IPS-20b (cell line): ENCODE measurements at regions not wholly inside any gene's neighbourhood (a gene's known extent, or its start where the extent isn't known, plus 50 kb on each side); places are given as distances from the start of the nearest gene placed in this dataset.

ENCODE experiments used
- H3K27ac ChIP-seq: one replicate; pipeline ENCODE4 v1.5.1; 2013; ENCODE audit warnings: low read length
- H3K27me3 ChIP-seq: 2 replicates; pipeline ENCODE4 v1.6.1; 2013; ENCODE audit warnings: mild to moderate bottlenecking, low read length, inconsistent platforms; ENCODE audit not compliant: insufficient read depth
- H3K36me3 ChIP-seq: 2 replicates; pipeline ENCODE4 v1.6.1; 2013; ENCODE audit warnings: low read depth, mild to moderate bottlenecking, inconsistent platforms, low read length, moderate library complexity; ENCODE audit not compliant: insufficient read depth
- H3K4me1 ChIP-seq: 2 replicates; pipeline ENCODE4 v1.6.1; 2013; ENCODE audit warnings: mild to moderate bottlenecking, control low read depth, inconsistent platforms, low read length, moderate library complexity; ENCODE audit not compliant: insufficient read depth
- H3K4me3 ChIP-seq: 2 replicates; pipeline ENCODE4 v1.5.1; 2013; ENCODE audit warnings: mild to moderate bottlenecking, low read length, inconsistent platforms
- H3K9ac ChIP-seq: 2 replicates; pipeline ENCODE4 v1.6.1; 2013; ENCODE audit warnings: low read depth, mild to moderate bottlenecking, inconsistent platforms, low read length, moderate library complexity
- H3K9me3 ChIP-seq: 2 replicates; pipeline ENCODE4 v1.6.1; 2013; ENCODE audit warnings: mild to moderate bottlenecking, low read depth, low read length, inconsistent platforms; ENCODE audit not compliant: insufficient read depth

GRCh38 chr11:29781268-29781667 is 235.6 kb downstream of the KCNA4 start:
- H3K27ac ChIP-seq: no peak overlapping the region
- no peaks in the 10 kb centered on the region for H3K27me3 ChIP-seq
- no peak overlapping the region for H3K9ac ChIP-seq
- no peaks in the 10 kb centered on the region for H3K9me3 ChIP-seq
- H3K36me3 ChIP-seq: no peaks in the 10 kb centered on the region
- peaks cover 13% of the 10 kb centered on the region; the same call in 1 of the 2 replicates for H3K4me1 ChIP-seq
- H3K4me3 ChIP-seq: no peak overlapping the region

- peaks cover 13% of the 10 kb centered on the region; the same call in 1 of the 2 replicates for H3K4me1 ChIP-seq
- H3K27me3 ChIP-seq: no peaks in the 10 kb centered on the region
- no peak overlapping the region for H3K27ac ChIP-seq
- no peaks in the 10 kb centered on the region for H3K36me3 ChIP-seq
- no peak overlapping the region for H3K9ac ChIP-seq
- H3K9me3 ChIP-seq: no peaks in the 10 kb centered on the region
- no peak overlapping the region for H3K4me3 ChIP-seq
Observed at GRCh38 chr11:29780756-29781155, 236.1 kb downstream of the KCNA4 start.

GRCh38 chr11:29773656-29774264 is 243.1 kb downstream of the KCNA4 start:
- Histone ChIP-seq H3K9ac (no peak overlapping the region), H3K36me3 (no peaks in the 10 kb centered on the region), H3K4me1 (no peaks in the 10 kb centered on the region), H3K9me3 (peaks cover 13% of the 10 kb centered on the region; the same call in 1 of the 2 replicates), H3K27ac (no peak overlapping the region), H3K4me3 (no peak overlapping the region), H3K27me3 (no peaks in the 10 kb centered on the region)

GRCh38 chr11:29756871-29757270 is 260.0 kb downstream of the KCNA4 start:
- Histone ChIP-seq H3K27me3 (no peaks in the 10 kb centered on the region), H3K9me3 (no peaks in the 10 kb centered on the region), H3K4me3 (no peak overlapping the region), H3K9ac (no peak overlapping the region), H3K4me1 (no peaks in the 10 kb centered on the region), H3K36me3 (no peaks in the 10 kb centered on the region), H3K27ac (no peak overlapping the region)

- no peaks in the 10 kb centered on the region for H3K9me3 ChIP-seq
- H3K4me1 ChIP-seq: no peaks in the 10 kb centered on the region
- H3K27ac ChIP-seq: no peak overlapping the region
- no peaks in the 10 kb centered on the region for H3K27me3 ChIP-seq
- no peaks in the 10 kb centered on the region for H3K36me3 ChIP-seq
- H3K9ac ChIP-seq: no peak overlapping the region
- H3K4me3 ChIP-seq: no peak overlapping the region
Observed at GRCh38 chr11:29755474-29755873, 261.4 kb downstream of the KCNA4 start.

GRCh38 chr11:29751618-29752017 is 265.2 kb downstream of the KCNA4 start:
- Histone ChIP-seq H3K27ac (no peak overlapping the region), H3K36me3 (no peaks in the 10 kb centered on the region), H3K9ac (no peak overlapping the region), H3K9me3 (no peaks in the 10 kb centered on the region), H3K4me3 (no peak overlapping the region), H3K4me1 (no peaks in the 10 kb centered on the region), H3K27me3 (no peaks in the 10 kb centered on the region)

GRCh38 chr11:29750392-29750791 is 266.4 kb downstream of the KCNA4 start:
- Histone ChIP-seq H3K4me3 (no peak overlapping the region), H3K36me3 (no peaks in the 10 kb centered on the region), H3K9ac (no peak overlapping the region), H3K27ac (no peak overlapping the region), H3K27me3 (no peaks in the 10 kb centered on the region), H3K9me3 (no peaks in the 10 kb centered on the region), H3K4me1 (no peaks in the 10 kb centered on the region)

- H3K4me3 ChIP-seq: no peak overlapping the region
- H3K27me3 ChIP-seq: no peaks in the 10 kb centered on the region
- peaks cover 4% of the 10 kb centered on the region; the same call in 1 of the 2 replicates for H3K9me3 ChIP-seq
- H3K27ac ChIP-seq: no peak overlapping the region
- H3K36me3 ChIP-seq: no peaks in the 10 kb centered on the region
- H3K9ac ChIP-seq: no peak overlapping the region
- H3K4me1 ChIP-seq: no peaks in the 10 kb centered on the region
Observed at GRCh38 chr11:29734287-29734686, 282.5 kb downstream of the KCNA4 start.

- Histone ChIP-seq H3K9me3 (no peaks in the 10 kb centered on the region), H3K4me3 (no peak overlapping the region), H3K27ac (no peak overlapping the region), H3K27me3 (no peaks in the 10 kb centered on the region), H3K4me1 (no peaks in the 10 kb centered on the region; the same call in 1 of the 2 replicates), H3K9ac (no peak overlapping the region), H3K36me3 (no peaks in the 10 kb centered on the region)
Observed at GRCh38 chr11:29713831-29714320, 303.0 kb downstream of the KCNA4 start.

- H3K9ac ChIP-seq: no peak overlapping the region
- H3K4me3 ChIP-seq: no peak overlapping the region
- H3K4me1 ChIP-seq: no peaks in the 10 kb centered on the region; the same call in 1 of the 2 replicates
- H3K36me3 ChIP-seq: no peaks in the 10 kb centered on the region
- no peak overlapping the region for H3K27ac ChIP-seq
- H3K9me3 ChIP-seq: no peaks in the 10 kb centered on the region
- H3K27me3 ChIP-seq: no peaks in the 10 kb centered on the region
Observed at GRCh38 chr11:29712616-29713015, 304.2 kb downstream of the KCNA4 start.

GRCh38 chr11:29707924-29708323 is 308.9 kb downstream of the KCNA4 start:
- H3K9me3 ChIP-seq: no peaks in the 10 kb centered on the region
- H3K4me3 ChIP-seq: no peak overlapping the region
- no peaks in the 10 kb centered on the region for H3K27me3 ChIP-seq
- H3K36me3 ChIP-seq: no peaks in the 10 kb centered on the region
- H3K27ac ChIP-seq: no peak overlapping the region
- H3K9ac ChIP-seq: no peak overlapping the region
- no peaks in the 10 kb centered on the region for H3K4me1 ChIP-seq

GRCh38 chr11:29685361-29685760 is 331.5 kb downstream of the KCNA4 start:
- no peaks in the 10 kb centered on the region for H3K4me1 ChIP-seq
- H3K27me3 ChIP-seq: no peaks in the 10 kb centered on the region
- no peak overlapping the region for H3K4me3 ChIP-seq
- no peak overlapping the region for H3K9ac ChIP-seq
- H3K36me3 ChIP-seq: no peaks in the 10 kb centered on the region
- no peaks in the 10 kb centered on the region for H3K9me3 ChIP-seq
- no peak overlapping the region for H3K27ac ChIP-seq
